ENCODE measurements at regions not wholly inside any gene's neighbourhood (a gene's known extent, or its start where the extent isn't known, plus 50 kb on each side); places are given as distances from the start of the nearest gene placed in this dataset.

DNA sequence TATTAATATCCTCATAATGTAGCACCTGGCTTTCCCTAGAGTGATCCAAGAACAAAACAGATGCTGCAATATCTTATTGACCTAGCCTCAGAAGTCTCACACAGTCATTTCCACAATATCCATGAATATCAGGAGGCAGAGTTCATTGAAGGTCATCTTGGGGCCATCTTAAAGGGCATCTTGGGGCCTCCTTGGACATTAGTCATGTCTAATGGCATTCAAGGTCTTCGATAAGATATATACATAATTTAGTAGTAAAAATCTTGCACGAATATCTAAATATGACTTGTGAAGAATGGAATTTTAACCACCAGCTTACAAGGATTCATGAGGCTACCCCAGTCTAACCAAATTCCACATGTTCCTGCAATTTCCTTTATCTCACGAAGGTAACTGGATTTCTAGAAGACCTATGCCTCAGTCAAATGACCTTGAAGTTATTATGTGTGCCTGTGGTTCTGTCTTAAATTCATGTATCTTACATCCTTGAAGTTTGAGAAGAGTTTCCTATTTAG lies 163.6 kb upstream of the SPEF2 start:
- H3K4me1 ChIP-seq (ENCODE audit: control insufficient read depth in 2 of 2, insufficient read depth in 1 of 2, low read depth in 1 of 2, low read length in 2 of 2): no peaks in the 10 kb centered on the region
- no peak overlapping the region for H3K23ac ChIP-seq (ENCODE audit: low read depth, low read length, poor library complexity)
- H3K36me3 ChIP-seq (replicated peaks in 1 of 2; ENCODE audit: control insufficient read depth in 2 of 2, insufficient read depth in 2 of 2, low read length in 2 of 2): no peaks in the 10 kb centered on the region
- no CpG with 5 or more reads among the region's 3 CpGs for WGBS, 2 donors (ENCODE audit: extremely low coverage in 2 of 2, insufficient read length in 2 of 2, insufficient replicate concordance in 1 of 2)
- no peak overlapping the region for H2BK5ac ChIP-seq (ENCODE audit: low read length)
- no peak overlapping the region for H3K14ac ChIP-seq (ENCODE audit: low read length)
- H3K9me3 ChIP-seq (replicated peaks in 1 of 2; ENCODE audit: control insufficient read depth in 2 of 2, insufficient read depth in 1 of 2, low read depth in 1 of 2, low read length in 2 of 2): no peaks in the 10 kb centered on the region
- no peak overlapping the region for H3K4me3 ChIP-seq (ENCODE audit: low read length in 2 of 2)
- no peak overlapping the region for H3K27ac ChIP-seq (replicated peaks; ENCODE audit: low read length)
- DNase-seq (ENCODE audit: low spot score): no peak
- H2AFZ ChIP-seq (ENCODE audit: low read length): no peak overlapping the region
- H3K79me1 ChIP-seq (ENCODE audit: low read depth, low read length): no peaks in the 10 kb centered on the region
- H3K18ac ChIP-seq (ENCODE audit: low read length): no peak overlapping the region
- no peak overlapping the region for H2AK5ac ChIP-seq (ENCODE audit: low read depth, low read length)
- H3K4ac ChIP-seq (ENCODE audit: low read length): no peak overlapping the region
- no peaks in the 10 kb centered on the region for H3K27me3 ChIP-seq (ENCODE audit: control insufficient read depth in 3 of 3, insufficient read depth in 3 of 3, low read depth in 1 of 3, low read length in 3 of 3)
- no peak overlapping the region for H4K91ac ChIP-seq (ENCODE audit: low read depth, low read length, poor library complexity)
- no peak overlapping the region for H3K9ac ChIP-seq (ENCODE audit: low read depth, low read length, poor library complexity)
- no peak overlapping the region for H2BK15ac ChIP-seq (ENCODE audit: low read length)
- H2BK12ac ChIP-seq (ENCODE audit: low read length): no peak overlapping the region
- H2BK120ac ChIP-seq (ENCODE audit: low read depth, low read length): no peak overlapping the region
- H4K8ac ChIP-seq (ENCODE audit: low read depth, low read length): no peak overlapping the region
- H3K4me2 ChIP-seq (ENCODE audit: insufficient read depth, low read length, poor library complexity, severe bottlenecking): no peak overlapping the region

GRCh38 chr5:35443803-35444595 lies 173.7 kb upstream of the SPEF2 start:
- Histone ChIP-seq H2BK15ac (ENCODE audit: low read length) (no peak overlapping the region), H3K23ac (ENCODE audit: low read depth, low read length, poor library complexity) (no peak overlapping the region), H3K14ac (ENCODE audit: low read length) (no peak overlapping the region), H3K9ac (ENCODE audit: low read depth, low read length, poor library complexity) (no peak overlapping the region), H3K18ac (ENCODE audit: low read length) (peak overlapping the region; percentile 64), H2BK120ac (ENCODE audit: low read depth, low read length) (no peak overlapping the region), H3K79me1 (ENCODE audit: low read depth, low read length) (no peaks in the 10 kb centered on the region), H3K4ac (ENCODE audit: low read length) (no peak overlapping the region), H3K4me2 (ENCODE audit: insufficient read depth, low read length, poor library complexity, severe bottlenecking) (no peak overlapping the region), H2AFZ (ENCODE audit: low read length) (no peak overlapping the region), H2BK5ac (ENCODE audit: low read length) (no peak overlapping the region), H3K27ac (replicated peaks; ENCODE audit: low read length) (no peak overlapping the region), H4K91ac (ENCODE audit: low read depth, low read length, poor library complexity) (no peak overlapping the region), H3K4me1 (ENCODE audit: control insufficient read depth in 2 of 2, insufficient read depth in 1 of 2, low read depth in 1 of 2, low read length in 2 of 2) (no peaks in the 10 kb centered on the region), H3K36me3 (replicated peaks in 1 of 2; ENCODE audit: control insufficient read depth in 2 of 2, insufficient read depth in 2 of 2, low read length in 2 of 2) (no peaks in the 10 kb centered on the region), H4K8ac (ENCODE audit: low read depth, low read length) (peak overlapping the region; percentile 43), H3K9me3 (replicated peaks in 1 of 2; ENCODE audit: control insufficient read depth in 2 of 2, insufficient read depth in 1 of 2, low read depth in 1 of 2, low read length in 2 of 2) (no peaks in the 10 kb centered on the region), H3K4me3 (ENCODE audit: low read length in 2 of 2) (no peak overlapping the region), H2AK5ac (ENCODE audit: low read depth, low read length) (no peak overlapping the region), H2BK12ac (ENCODE audit: low read length) (no peak overlapping the region), H3K27me3 (ENCODE audit: control insufficient read depth in 3 of 3, insufficient read depth in 3 of 3, low read depth in 1 of 3, low read length in 3 of 3) (no peaks in the 10 kb centered on the region)
- no CpG with 5 or more reads among the region's 5 CpGs for WGBS, 2 donors (ENCODE audit: extremely low coverage in 2 of 2, insufficient read length in 2 of 2, insufficient replicate concordance in 1 of 2)
- no peak for DNase-seq (ENCODE audit: low spot score)

GRCh38 chr5:35442885-35443639 lies 174.6 kb upstream of the SPEF2 start:
- no peak overlapping the region for H3K4me2 ChIP-seq (ENCODE audit: insufficient read depth, low read length, poor library complexity, severe bottlenecking)
- no peak overlapping the region for H4K91ac ChIP-seq (ENCODE audit: low read depth, low read length, poor library complexity)
- no peak overlapping the region for H4K8ac ChIP-seq (ENCODE audit: low read depth, low read length)
- no peak overlapping the region for H3K23ac ChIP-seq (ENCODE audit: low read depth, low read length, poor library complexity)
- H2AK5ac ChIP-seq (ENCODE audit: low read depth, low read length): no peak overlapping the region
- H3K4ac ChIP-seq (ENCODE audit: low read length): no peak overlapping the region
- no peak overlapping the region for H2BK5ac ChIP-seq (ENCODE audit: low read length)
- H3K4me1 ChIP-seq (ENCODE audit: control insufficient read depth in 2 of 2, insufficient read depth in 1 of 2, low read depth in 1 of 2, low read length in 2 of 2): no peaks in the 10 kb centered on the region
- no peaks in the 10 kb centered on the region for H3K27me3 ChIP-seq (ENCODE audit: control insufficient read depth in 3 of 3, insufficient read depth in 3 of 3, low read depth in 1 of 3, low read length in 3 of 3)
- H3K9me3 ChIP-seq (replicated peaks in 1 of 2; ENCODE audit: control insufficient read depth in 2 of 2, insufficient read depth in 1 of 2, low read depth in 1 of 2, low read length in 2 of 2): no peaks in the 10 kb centered on the region
- H2AFZ ChIP-seq (ENCODE audit: low read length): no peak overlapping the region
- H3K4me3 ChIP-seq (ENCODE audit: low read length in 2 of 2): no peak overlapping the region
- no peaks in the 10 kb centered on the region for H3K79me1 ChIP-seq (ENCODE audit: low read depth, low read length)
- no peaks in the 10 kb centered on the region for H3K36me3 ChIP-seq (replicated peaks in 1 of 2; ENCODE audit: control insufficient read depth in 2 of 2, insufficient read depth in 2 of 2, low read length in 2 of 2)
- H3K14ac ChIP-seq (ENCODE audit: low read length): no peak overlapping the region
- H2BK15ac ChIP-seq (ENCODE audit: low read length): no peak overlapping the region
- no CpG with 5 or more reads among the region's 4 CpGs for WGBS, 2 donors (ENCODE audit: extremely low coverage in 2 of 2, insufficient read length in 2 of 2, insufficient replicate concordance in 1 of 2)
- no peak overlapping the region for H2BK120ac ChIP-seq (ENCODE audit: low read depth, low read length)
- H3K27ac ChIP-seq (replicated peaks; ENCODE audit: low read length): no peak overlapping the region
- DNase-seq (ENCODE audit: low spot score): no peak
- H3K9ac ChIP-seq (ENCODE audit: low read depth, low read length, poor library complexity): no peak overlapping the region
- no peak overlapping the region for H3K18ac ChIP-seq (ENCODE audit: low read length)
- H2BK12ac ChIP-seq (ENCODE audit: low read length): no peak overlapping the region

DNA sequence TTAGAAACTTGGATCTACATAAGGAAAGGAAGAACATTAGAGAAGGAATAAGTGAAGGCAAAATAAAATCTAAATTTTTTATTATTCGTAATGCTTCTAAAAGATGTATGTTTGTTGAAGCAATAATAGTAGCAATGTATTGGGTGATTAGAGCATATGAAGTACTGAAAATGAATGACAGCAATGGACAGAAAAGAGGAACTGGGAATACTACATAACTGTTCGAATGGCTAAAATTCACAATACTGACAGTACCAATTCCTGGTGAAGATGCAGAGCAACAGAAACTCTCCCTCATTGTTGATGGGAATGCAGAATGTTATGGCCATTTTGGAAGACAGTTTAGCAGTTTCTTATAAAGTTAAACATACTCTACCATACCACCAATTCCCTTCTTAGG lies 177.3 kb upstream of the SPEF2 start:
- Histone ChIP-seq H3K4me1 (ENCODE audit: control insufficient read depth in 2 of 2, insufficient read depth in 1 of 2, low read depth in 1 of 2, low read length in 2 of 2) (no peaks in the 10 kb centered on the region), H2BK12ac (ENCODE audit: low read length) (no peak overlapping the region)
- WGBS, 2 donors (ENCODE audit: extremely low coverage in 2 of 2, insufficient read length in 2 of 2, insufficient replicate concordance in 1 of 2): no CpG with 5 or more reads among the region's 2 CpGs

More for the DNA sequence above, 177.3 kb upstream of the SPEF2 start:
- Histone ChIP-seq H2BK15ac (ENCODE audit: low read length) (no peak overlapping the region), H4K91ac (ENCODE audit: low read depth, low read length, poor library complexity) (no peak overlapping the region), H3K79me1 (ENCODE audit: low read depth, low read length) (no peaks in the 10 kb centered on the region), H3K4me3 (ENCODE audit: low read length in 2 of 2) (no peak overlapping the region), H3K36me3 (replicated peaks in 1 of 2; ENCODE audit: control insufficient read depth in 2 of 2, insufficient read depth in 2 of 2, low read length in 2 of 2) (no peaks in the 10 kb centered on the region), H3K9ac (ENCODE audit: low read depth, low read length, poor library complexity) (no peak overlapping the region), H2BK5ac (ENCODE audit: low read length) (no peak overlapping the region), H3K27ac (replicated peaks; ENCODE audit: low read length) (no peak overlapping the region), H3K18ac (ENCODE audit: low read length) (no peak overlapping the region), H3K9me3 (replicated peaks in 1 of 2; ENCODE audit: control insufficient read depth in 2 of 2, insufficient read depth in 1 of 2, low read depth in 1 of 2, low read length in 2 of 2) (no peaks in the 10 kb centered on the region), H3K23ac (ENCODE audit: low read depth, low read length, poor library complexity) (no peak overlapping the region), H2AFZ (ENCODE audit: low read length) (no peak overlapping the region), H4K8ac (ENCODE audit: low read depth, low read length) (no peak overlapping the region), H3K4me2 (ENCODE audit: insufficient read depth, low read length, poor library complexity, severe bottlenecking) (no peak overlapping the region), H3K14ac (ENCODE audit: low read length) (no peak overlapping the region), H3K4ac (ENCODE audit: low read length) (no peak overlapping the region), H2AK5ac (ENCODE audit: low read depth, low read length) (no peak overlapping the region), H3K27me3 (ENCODE audit: control insufficient read depth in 3 of 3, insufficient read depth in 3 of 3, low read depth in 1 of 3, low read length in 3 of 3) (no peaks in the 10 kb centered on the region), H2BK120ac (ENCODE audit: low read depth, low read length) (no peak overlapping the region)
- DNase-seq (ENCODE audit: low spot score): no peak

Measured in neuronal stem cell (in vitro differentiated cells).